Colonic mucosa (tissue), 4 donors: ENCODE measurements at regions not wholly inside any gene's neighbourhood (a gene's known extent, or its start where the extent isn't known, plus 50 kb on each side); places are given as distances from the start of the nearest gene placed in this dataset.

Experiments used
- DNase-seq: peaks from one replicate; pipeline ENCODE4 v3.0.0-alpha.2; 2020
- H3K27ac ChIP-seq: fragments of 200-600 bp; one replicate; pipeline ENCODE4 v1.8.0; 2021
- H3K27me3 ChIP-seq: fragments of 200-600 bp; one replicate; pipeline ENCODE4 v1.8.0; 2021
- H3K36me3 ChIP-seq: fragments of 200-600 bp; one replicate; pipeline ENCODE4 v1.8.0; 2021
- H3K4me1 ChIP-seq: fragments of 200-600 bp; one replicate; pipeline ENCODE4 v1.8.0; 2021; ENCODE audit warnings: mild to moderate bottlenecking
- H3K4me3 ChIP-seq: fragments of 200-600 bp; one replicate; pipeline ENCODE4 v1.8.0; 2021
- H3K9ac ChIP-seq, 2 donors: one replicate each; pipeline ENCODE4 v1.7.0; 2013; ENCODE audit warnings: control low read depth in 2 of 2, low read depth in 2 of 2, low read length in 2 of 2
- H3K9me3 ChIP-seq: fragments of 200-600 bp; one replicate; pipeline ENCODE4 v1.8.0; 2021
- intact Hi-C: fragments of 100-400 bp; cut with DNase I; formaldehyde crosslinking; loops from one replicate; pipeline ENCODE4 v1.14.1; 2022
- TF ChIP-seq, protein P1 (sequence below): fragments of 200-600 bp; IDR thresholded peaks from one replicate; pipeline ENCODE4 v1.8.0; 2022; ENCODE audit warnings: antibody characterized with exemption, mild to moderate bottlenecking
- donor health status: healthy.
- donor health status: DM: no; HTN: no; CAD: no.
- donor health status: DM: no; HTN: no; CAD: no.

- no peak overlapping the region for H3K27ac ChIP-seq
These were observed 285.5 kb upstream of the CFAP20DC start for GRCh38 chr3:59335338-59335737.

DNA sequence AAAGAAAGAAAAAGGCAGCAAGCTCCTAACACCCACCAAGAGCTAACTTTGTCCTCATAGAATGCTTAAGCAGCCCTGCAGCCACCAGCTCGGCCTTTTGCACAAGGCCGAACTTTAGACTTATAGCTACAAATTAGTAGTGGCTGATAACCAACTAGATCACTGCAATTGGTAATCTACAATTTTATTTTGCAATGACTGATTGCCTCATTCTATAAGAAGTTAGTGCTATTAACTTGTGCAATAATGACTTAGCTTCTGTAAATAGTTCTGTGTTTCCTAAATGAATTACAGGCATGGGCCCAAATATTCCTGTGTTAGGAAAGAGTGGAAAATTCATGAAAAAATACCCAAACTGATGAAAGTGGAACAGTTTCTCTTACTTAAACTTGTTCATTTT lies 284.8 kb upstream of the CFAP20DC start:
- no peak for DNase-seq
- intact Hi-C loops = no loop called here

More at GRCh38 chr3:59335338-59335737, 285.5 kb upstream of the CFAP20DC start:
- no peaks in the 10 kb centered on the region for H3K36me3 ChIP-seq
- H3K9me3 ChIP-seq = no peaks in the 10 kb centered on the region
- no peak overlapping the region for H3K4me3 ChIP-seq
- no peak for DNase-seq
- H3K9ac ChIP-seq = no peak overlapping the region
- intact Hi-C loops = no loop called here
- H3K4me1 ChIP-seq = no peaks in the 10 kb centered on the region
- H3K27me3 ChIP-seq = no peaks in the 10 kb centered on the region
- TF ChIP-seq, protein P1, sequence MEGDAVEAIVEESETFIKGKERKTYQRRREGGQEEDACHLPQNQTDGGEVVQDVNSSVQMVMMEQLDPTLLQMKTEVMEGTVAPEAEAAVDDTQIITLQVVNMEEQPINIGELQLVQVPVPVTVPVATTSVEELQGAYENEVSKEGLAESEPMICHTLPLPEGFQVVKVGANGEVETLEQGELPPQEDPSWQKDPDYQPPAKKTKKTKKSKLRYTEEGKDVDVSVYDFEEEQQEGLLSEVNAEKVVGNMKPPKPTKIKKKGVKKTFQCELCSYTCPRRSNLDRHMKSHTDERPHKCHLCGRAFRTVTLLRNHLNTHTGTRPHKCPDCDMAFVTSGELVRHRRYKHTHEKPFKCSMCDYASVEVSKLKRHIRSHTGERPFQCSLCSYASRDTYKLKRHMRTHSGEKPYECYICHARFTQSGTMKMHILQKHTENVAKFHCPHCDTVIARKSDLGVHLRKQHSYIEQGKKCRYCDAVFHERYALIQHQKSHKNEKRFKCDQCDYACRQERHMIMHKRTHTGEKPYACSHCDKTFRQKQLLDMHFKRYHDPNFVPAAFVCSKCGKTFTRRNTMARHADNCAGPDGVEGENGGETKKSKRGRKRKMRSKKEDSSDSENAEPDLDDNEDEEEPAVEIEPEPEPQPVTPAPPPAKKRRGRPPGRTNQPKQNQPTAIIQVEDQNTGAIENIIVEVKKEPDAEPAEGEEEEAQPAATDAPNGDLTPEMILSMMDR = no peak

DNA sequence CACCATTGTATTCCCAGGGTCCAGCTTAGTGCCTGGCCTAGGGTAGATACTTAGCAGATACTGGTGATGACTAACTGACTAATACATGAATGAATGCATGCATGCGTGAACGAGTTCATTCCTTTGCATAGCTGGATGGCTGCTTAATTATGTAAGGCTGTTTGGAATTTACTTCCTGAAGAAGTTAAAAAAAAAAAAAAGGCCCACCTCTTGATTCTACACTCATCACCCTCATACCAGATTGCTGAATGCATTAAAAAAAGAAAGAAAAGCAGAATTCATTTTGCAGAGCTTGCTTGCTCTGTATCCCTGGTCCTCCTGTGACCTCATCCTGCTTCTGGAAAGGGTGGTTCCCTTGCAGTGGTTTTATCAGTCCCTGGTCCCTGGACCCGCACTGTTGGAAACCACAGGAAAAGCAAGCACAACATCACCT lies 277.6 kb upstream of the CFAP20DC start:
- no peak overlapping the region for H3K9ac ChIP-seq

More for the DNA sequence above, 284.8 kb upstream of the CFAP20DC start:
- no peak overlapping the region for H3K27ac ChIP-seq
- H3K27me3 ChIP-seq = no peaks in the 10 kb centered on the region
- no peak overlapping the region for H3K4me3 ChIP-seq
- H3K9ac ChIP-seq = no peak overlapping the region
- no peaks in the 10 kb centered on the region for H3K9me3 ChIP-seq
- TF ChIP-seq, protein P1 = no peak
- no peaks in the 10 kb centered on the region for H3K4me1 ChIP-seq
- H3K36me3 ChIP-seq = no peaks in the 10 kb centered on the region

DNA sequence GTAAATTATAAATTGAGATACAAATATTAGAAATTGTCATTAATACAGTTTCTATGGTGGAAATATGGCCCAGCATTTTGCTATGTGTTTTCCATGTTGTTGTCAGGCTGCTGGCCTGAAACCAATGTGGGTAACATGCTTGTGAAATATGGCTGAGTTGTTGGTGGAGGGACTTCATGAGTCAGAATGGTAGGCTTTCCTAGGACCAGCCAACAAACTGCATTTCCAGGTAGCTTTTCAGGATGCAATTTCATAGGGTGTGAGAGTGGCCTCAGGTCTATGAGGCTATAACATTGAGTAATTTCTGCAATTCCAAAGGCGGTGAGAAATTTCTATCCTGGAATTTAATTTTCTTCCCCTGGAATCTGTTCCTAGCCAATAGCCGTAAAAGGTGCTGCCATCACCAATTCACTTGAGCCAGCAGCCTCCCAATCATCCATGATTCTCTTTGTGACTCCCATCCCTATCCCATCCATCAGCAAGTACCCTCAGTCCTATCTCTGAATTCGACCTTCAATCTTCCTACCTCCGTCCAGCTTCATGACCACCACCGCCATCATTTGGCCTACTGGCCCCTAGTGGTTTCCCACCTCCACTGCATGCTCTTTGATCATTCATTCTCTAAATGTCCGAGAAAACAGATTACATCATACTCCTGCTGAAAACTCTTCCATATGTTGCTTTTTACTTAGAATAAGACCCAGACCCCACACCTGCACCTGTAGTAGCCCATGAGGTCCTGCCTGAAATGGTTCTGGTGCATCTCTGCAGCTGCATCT lies 276.6 kb upstream of the CFAP20DC start:
- intact Hi-C loops = no loop called here
- Histone ChIP-seq H3K9ac (no peak overlapping the region), H3K9me3 (no peaks in the 10 kb centered on the region), H3K27ac (no peak overlapping the region), H3K36me3 (no peaks in the 10 kb centered on the region), H3K4me1 (no peaks in the 10 kb centered on the region), H3K4me3 (no peak overlapping the region), H3K27me3 (no peaks in the 10 kb centered on the region)
- TF ChIP-seq, protein P1 = no peak
- DNase-seq = no peak

More for the DNA sequence above, 277.6 kb upstream of the CFAP20DC start:
- intact Hi-C loops = no loop called here
- TF ChIP-seq, protein P1 = no peak
- H3K4me1 ChIP-seq = no peaks in the 10 kb centered on the region
- no peak for DNase-seq
- no peaks in the 10 kb centered on the region for H3K9me3 ChIP-seq
- H3K4me3 ChIP-seq = no peak overlapping the region
- no peaks in the 10 kb centered on the region for H3K27me3 ChIP-seq
- H3K36me3 ChIP-seq = no peaks in the 10 kb centered on the region
- H3K27ac ChIP-seq = no peak overlapping the region

DNA sequence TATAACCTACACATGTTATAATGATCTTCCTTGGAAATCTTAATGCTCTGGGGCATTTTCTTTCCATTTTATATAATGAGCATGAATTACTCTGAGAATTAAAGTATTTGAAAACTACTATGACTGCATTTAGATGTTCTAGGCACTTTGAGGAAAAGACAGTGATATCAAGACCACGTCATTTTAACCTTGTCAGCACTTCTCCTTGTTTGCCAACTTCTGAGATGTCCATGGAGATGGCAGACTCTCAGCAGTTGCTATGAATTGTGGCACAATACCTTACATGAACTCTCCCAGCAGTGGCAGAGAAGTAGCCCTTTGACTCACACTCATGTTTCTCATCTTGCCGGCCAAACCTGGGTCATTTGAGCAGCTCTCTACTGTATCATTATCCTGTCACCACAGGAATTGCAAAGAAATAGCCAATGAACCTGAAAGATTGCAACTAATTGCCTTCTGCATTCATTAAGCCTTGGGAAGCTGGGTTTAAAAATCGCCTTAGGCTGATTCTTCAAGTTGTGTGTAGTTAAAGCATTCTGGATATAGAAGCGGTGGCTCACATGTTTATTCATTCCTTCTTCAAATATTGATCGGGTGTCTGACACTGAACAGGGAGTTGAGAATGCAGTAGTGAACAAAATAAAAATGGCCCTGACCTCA lies 272.2 kb upstream of the CFAP20DC start:
- Histone ChIP-seq H3K9ac (no peak overlapping the region), H3K36me3 (no peaks in the 10 kb centered on the region), H3K27ac (no peak overlapping the region), H3K4me3 (no peak overlapping the region), H3K9me3 (no peaks in the 10 kb centered on the region), H3K27me3 (no peaks in the 10 kb centered on the region), H3K4me1 (no peaks in the 10 kb centered on the region)
- no peak for DNase-seq
- intact Hi-C loops = no loop called here
- TF ChIP-seq, protein P1 = no peak
